GM10266 (cell line): ENCODE measurements at regions not wholly inside any gene's neighbourhood (a gene's known extent, or its start where the extent isn't known, plus 50 kb on each side); places are given as distances from the start of the nearest gene placed in this dataset.

Experiments
- DNase-seq: peaks from one replicate; pipeline ENCODE4 v3.0.0; 2012; ENCODE audit errors: extremely low spot score
- CTCF ChIP-seq: IDR thresholded peaks from 2 replicates; pipeline ENCODE4 v1.5.1; 2012; ENCODE audit warnings: mild to moderate bottlenecking, low read depth; ENCODE audit not compliant: control insufficient read depth, insufficient read depth; ENCODE audit errors: missing control alignments

- no peak for TF ChIP-seq CTCF
- DNase-seq: no peak
These were observed 220.8 kb upstream of the CDH4 start for GRCh38 chr20:61031101-61031830.

- no peak for DNase-seq
- TF ChIP-seq CTCF: no peak
These were observed 214.6 kb upstream of the CDH4 start for GRCh38 chr20:61037498-61037897.

- no peak for TF ChIP-seq CTCF
- DNase-seq: no peak
These were observed 210.6 kb upstream of the CDH4 start for GRCh38 chr20:61041481-61041880.

GRCh38 chr20:61042506-61043385 lies 209.3 kb upstream of the CDH4 start:
- TF ChIP-seq CTCF: no peak

GRCh38 chr20:61043681-61044080 lies 208.4 kb upstream of the CDH4 start:
- TF ChIP-seq CTCF: no peak
- no peak for DNase-seq

More at GRCh38 chr20:61042506-61043385, 209.3 kb upstream of the CDH4 start:
- no peak for DNase-seq

GRCh38 chr20:61044499-61044898 lies 207.6 kb upstream of the CDH4 start:
- TF ChIP-seq CTCF: no peak
- no peak for DNase-seq

GRCh38 chr20:61045091-61045490 lies 207.0 kb upstream of the CDH4 start:
- no peak for TF ChIP-seq CTCF
- DNase-seq: no peak
